Hematopoietic multipotent progenitor cell (in vitro differentiated cells): ENCODE measurements at regions not wholly inside any gene's neighbourhood (a gene's known extent, or its start where the extent isn't known, plus 50 kb on each side); places are given as distances from the start of the nearest gene placed in this dataset.
"Not testable (repeated sequence)": the region's sequence is repeated elsewhere in the genome, so short reads cannot be mapped to it uniquely, and the experiment has no call there.

Source experiments
- DNase-seq, 3 donors: peaks; one replicate each; pipeline ENCODE4 v3.0.0-alpha.2; 2011 to 2015; ENCODE audit warnings: low read depth in 2 of 3, low spot score in 2 of 3

DNA sequence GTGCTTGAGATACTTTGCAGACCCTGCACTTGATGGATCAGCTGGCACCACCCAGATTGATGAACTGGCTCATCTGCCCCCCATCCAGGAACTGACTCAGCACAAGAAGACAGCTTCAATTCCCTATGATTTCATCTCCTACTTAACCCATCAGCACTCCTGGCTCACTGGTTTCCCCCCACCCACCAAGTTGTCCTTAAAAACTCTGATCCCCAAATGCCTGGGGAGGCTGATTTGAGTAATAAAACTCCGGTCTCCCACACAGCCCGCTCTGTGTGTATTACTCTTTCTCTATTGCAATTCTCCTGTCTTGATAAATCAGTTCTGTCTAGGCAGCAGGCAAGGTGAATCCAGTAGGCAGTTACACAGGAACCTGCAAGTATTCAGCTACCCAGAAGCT, 102.1 kb upstream of the TMTC4 start:
- DNase-seq = not testable (repeated sequence)

DNA sequence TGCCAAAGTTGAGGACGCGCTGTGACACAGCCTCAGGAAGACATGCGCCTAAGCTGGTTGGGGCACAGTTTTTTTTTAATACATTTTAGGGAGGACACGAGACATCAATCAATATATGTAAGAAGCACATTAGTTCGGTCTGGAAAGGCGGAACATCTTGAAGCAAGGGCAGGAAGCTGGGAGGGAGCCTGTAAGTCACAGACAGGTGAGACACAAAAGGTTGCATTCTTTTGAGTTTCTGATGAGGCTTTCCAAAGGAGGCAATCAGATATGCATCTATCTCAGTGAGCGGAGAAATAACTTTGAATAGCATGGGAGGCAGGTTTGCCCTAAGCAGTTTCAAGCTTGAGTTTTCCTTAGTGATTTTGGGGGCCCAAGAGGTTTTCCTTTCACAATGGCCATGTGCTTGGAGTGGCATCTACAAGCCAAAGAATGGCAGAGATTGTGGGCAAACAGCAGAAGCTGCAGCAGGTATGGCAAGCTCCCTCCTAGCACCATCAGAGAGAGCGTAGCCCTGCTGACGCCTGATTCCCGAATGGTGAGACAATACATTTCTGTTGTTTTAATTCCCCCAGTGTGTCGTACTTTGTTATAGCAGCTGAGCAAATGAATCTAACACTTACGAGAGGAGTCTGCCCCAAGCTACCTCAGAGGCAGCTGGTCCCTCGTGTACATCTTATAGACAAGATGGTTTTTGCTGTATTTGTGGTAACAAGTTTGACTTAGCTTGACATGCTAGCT, 99.5 kb upstream of the TMTC4 start:
- no peak for DNase-seq

DNA sequence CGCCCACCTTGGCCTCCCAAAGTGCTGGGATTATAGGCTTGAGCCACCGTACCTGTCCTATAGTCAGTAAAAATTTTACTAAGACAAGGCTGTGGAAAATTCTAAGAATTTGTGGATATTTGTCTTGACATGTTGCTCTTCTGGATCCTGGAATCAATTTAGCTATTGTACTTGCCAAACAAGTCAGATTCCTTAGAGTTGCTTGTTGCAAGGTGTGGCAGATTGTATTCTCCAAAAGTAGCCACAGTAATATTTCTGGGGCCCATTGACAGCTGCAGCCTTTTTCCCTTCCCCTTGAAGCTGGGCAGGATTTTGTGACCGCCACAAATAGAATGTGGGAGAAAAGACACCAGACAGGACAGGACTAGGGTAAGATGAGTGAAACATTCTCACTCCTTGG, 98.8 kb upstream of the TMTC4 start:
- DNase-seq = no peak

DNA sequence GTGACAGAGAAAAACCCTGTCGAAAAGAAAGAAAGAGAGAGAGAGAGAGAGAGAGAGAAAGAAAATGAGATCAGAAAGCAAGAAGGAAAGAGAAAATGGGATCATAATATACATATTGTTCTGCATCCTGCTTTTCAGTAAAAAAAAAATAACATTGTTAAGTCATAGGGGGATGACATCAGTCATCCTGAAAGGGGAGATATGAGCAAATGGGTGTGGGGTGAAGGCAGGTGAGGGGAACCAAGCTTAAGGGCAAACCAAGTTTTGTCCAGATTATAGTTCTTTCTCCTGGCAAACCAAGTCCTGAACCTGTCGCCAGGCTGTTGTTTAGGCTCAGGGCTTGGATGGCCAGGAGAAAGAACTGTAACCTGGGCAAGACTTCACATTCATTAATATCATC, 92.6 kb upstream of the TMTC4 start:
- DNase-seq = no peak

DNA sequence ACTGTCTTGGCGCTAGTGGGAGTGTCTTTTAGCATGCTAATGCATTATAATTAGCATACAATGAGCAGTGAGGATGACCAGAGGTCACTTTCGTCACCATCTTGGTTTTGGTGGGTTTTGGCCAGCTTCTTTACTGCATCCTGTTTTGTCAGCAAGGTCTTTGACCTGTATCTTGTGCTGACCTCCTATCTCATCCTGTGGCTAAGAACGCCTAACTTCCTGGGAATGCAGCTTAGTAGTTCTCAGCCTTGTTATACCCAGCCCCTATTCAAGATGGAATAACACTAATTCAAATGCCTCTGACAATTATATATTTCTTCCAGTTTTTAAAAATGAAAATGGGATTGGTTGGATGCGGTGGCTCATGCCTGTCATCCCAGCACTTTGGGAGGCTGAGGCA, 92.0 kb upstream of the TMTC4 start:
- DNase-seq = not testable (repeated sequence)

DNA sequence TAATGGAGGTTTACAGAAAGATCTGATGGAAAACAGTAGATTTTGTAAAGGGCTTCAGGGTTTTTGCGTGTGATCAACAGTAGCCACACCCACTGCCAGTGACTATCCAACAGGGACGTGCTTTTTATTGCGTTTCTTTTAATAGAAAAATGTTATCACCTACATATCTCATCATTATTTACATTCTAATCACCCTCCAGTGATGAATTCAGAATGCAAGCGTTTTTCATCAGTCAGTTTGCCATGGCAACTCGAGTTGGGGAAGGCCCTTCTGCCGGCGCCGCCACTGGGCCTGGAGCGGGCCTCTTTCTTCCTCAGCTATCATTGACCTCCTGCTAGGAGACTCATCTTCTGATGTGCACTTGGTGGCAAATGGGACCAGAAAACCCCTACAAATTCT, 90.3 kb upstream of the TMTC4 start:
- no peak for DNase-seq

DNA sequence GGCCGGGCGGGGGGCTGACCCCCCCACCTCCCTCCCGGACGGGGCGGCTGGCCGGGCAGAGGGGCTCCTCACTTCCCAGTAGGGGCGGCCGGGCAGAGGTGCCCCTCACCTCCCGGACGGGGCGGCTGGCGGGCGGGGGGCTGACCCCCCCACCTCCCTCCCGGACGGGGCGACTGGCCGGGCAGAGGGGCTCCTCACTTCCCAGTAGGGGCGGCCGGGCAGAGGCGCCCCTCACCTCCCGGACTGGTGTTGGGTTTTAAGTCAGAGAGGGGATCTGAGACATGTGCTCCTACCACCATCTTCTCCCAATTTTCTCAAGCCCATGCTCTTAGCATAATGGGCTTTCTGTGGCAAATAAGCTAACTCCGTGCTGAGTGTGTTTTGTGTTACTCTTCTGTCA, 87.5 kb upstream of the TMTC4 start:
- not testable (repeated sequence) for DNase-seq

DNA sequence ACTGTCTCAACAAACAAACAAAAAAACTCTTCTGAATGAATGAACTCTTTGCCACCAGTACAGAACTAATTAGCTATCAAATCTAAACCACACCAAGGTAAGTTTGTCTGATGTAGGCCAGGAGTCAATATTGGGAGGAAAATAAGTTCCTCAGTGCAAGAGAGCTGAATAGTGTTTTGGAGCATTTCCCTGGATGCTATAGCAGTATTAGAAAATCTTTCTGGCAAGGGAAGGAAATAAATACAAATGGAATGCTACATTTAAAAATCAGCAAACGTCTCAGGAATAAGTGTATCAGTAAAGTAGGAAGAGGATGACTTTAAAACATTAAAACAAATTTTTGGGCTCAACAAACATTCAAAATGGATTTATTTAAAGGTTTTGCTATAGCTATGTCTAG, 81.3 kb upstream of the TMTC4 start:
- no peak for DNase-seq

DNA sequence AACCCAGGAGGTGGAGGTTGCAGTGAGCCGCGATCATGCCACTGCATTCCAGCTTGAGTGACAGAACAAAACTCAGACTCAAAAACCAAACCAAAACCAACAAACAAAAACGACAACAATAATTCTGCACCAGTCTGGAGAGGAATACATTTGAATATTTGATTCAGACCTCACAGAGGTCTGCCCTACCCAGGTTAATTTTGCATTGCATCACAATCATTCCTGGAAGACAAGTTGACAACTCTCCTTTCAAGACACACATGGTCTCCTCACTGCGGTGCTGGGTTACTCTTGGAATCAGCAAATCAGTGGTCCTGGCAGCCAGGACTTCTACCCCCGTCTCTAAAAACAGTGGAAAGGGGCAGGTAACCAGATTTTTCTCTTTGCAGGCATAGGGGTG, 79.9 kb upstream of the TMTC4 start:
- DNase-seq = no peak

DNA sequence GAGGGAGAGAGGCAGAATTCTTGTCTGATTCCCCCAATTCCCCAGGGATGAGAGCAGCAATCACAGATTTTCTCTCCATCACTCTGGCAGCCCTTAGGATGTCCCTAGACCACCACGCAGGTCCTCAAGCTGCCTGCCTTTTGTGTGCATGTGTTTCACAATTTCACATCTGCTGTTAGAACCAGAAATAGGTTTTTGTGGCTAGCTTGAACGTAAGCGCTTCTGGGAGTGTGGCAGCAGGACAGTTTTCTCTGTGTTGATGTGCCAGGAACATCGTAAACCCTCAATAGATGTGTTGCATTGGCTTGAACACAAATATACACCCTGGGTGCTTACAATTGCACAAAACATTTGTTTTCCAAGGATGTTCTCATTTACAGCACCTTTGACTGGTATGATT, 78.8 kb upstream of the TMTC4 start:
- no peak for DNase-seq

DNA sequence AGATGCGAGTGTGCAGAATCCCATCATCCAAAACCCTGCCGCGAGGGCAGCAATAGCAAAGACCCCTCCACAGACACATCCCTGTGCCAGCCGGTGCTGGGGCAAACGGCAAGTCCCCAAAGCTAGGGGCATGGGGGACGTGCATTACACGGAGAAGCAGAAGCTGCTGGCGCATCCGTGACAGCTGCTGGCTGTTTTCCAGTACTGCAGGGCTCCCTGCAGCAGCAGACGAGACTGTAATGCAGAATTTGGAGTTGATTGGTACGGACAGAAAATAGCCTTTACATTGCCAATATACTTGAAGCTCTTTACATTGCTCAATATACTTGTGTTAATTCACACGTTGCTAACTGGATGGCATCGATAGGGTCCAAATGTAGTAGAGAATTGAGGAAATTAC, 77.2 kb upstream of the TMTC4 start:
- DNase-seq = no peak

DNA sequence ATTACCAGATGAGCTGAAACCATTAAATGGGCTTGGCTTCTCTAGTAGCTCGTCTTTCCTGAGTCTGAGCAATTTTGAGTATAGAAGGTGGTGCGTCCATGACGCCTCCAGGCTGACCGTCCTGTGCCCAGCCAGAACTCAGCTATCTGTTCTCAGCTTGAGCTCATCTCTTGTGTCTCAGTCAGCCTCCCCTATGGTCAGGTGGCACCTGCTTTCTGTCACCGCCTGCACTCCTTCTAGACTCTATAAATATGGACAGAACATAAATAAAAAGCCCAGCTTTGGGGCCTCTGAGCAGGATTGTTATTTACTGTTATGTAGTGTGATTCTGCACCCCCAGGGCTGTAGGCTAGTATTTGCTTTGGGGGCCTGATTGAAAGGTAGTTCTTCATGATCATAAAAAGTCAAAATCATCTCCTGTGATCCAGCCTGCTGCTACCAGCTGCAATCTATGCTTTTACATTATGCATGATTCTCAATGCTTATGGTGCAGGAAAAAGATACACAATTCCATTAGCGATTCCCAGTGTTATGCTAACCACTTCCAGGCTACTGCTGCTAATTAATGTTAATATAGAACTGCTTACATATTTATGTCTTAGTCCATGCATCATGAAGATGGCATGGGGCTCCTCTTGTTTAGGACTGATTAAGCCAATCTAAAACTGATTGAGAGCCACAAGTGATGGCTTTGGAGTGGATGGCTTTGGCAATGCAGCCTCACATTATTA, 72.5 kb upstream of the TMTC4 start:
- DNase-seq = no peak

DNA sequence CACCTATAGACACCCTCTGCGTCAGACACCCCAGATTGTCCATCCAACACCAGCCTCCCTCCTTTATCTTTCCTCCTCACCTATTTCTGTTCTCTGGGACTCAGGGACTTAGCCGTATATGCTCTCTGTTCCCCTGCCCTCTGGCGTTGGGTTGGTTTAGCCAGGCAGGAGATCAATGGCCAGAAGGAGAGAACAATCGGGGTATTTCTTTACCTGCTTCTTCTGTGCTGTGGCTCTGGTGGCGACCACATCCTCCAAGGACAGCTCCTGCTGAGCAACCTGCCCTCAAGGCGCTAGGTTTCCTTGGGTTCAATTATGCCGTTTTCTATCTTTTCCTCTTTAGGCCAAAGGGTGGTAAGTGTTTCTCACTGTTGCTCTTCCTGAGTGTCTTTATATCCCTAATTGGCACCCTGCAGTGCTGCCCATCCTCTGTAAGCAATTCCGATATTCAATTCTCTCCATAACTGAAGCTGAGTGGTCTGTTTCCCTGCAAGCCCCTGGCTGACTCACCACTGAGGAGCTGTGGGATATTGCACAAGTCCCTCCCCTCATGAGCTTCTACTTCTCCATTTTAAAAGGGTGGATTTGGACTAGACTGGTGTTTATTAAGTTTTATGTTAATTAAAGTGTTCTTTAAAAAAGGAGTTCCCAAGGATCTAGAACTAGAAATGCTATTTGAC, 63.7 kb upstream of the TMTC4 start:
- no peak for DNase-seq

DNA sequence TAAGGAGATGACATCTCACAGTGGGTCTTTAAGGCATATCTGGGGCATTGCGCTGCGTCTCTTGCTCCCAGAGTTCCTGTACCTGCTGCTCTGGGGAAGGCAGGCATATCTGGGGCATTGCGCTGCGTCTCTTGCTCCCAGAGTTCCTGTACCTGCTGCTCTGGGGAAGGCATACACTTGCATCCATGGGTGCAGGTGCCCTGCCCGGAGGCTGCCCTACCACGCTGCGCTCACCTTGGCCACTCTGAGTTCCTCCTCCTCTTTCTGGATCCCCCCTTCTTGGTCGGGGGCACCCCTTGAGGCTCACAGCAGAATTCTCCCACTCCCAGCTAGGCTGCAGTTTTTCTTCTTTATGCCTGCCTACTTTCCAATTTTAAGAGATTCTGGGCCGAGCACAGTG, 60.9 kb upstream of the TMTC4 start:
- DNase-seq = no peak

DNA sequence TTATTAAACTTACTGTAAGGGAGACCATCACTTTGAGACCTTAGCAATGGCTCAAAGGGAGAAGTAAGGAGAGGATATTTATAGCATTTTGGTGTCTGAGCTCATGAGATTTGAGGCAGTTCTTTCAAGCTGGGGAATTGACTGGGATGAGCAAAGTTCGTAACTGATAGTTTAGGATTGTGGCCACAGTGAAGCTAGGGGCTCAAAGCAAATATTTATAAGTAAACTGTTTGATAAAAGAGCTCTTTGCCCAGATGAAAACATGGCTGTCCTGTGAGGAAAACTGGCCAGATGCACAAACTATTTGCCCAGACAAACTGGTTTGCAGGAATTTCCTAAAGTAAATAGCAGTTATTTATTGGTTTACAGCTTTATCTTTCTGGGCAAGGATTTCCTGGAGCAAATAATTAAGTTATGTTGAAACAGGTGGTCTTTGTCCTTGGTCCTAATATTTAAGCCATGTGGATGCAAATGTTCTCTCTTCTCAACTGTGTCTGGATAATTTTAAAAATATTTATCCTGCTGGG, 59.7 kb upstream of the TMTC4 start:
- DNase-seq = no peak

DNA sequence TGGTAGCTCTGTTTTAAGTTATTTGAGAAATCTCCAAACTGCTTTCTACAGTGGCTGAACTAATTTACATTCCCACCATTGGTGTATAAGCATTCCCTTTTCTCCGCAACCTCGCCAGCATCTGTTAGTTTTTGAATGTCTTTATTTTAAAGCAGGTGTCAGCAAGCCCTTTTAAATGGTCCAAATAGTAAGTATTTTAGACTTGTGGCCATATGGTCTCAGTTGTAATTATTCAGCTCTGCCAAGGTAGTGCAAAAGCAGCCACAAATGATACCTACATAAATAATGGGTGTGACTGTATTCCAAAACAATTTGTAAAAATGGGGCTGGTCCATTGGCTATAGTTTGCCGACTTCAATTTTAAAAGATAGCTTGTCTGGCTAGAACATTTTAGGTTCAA, 58.7 kb upstream of the TMTC4 start:
- DNase-seq = no peak

DNA sequence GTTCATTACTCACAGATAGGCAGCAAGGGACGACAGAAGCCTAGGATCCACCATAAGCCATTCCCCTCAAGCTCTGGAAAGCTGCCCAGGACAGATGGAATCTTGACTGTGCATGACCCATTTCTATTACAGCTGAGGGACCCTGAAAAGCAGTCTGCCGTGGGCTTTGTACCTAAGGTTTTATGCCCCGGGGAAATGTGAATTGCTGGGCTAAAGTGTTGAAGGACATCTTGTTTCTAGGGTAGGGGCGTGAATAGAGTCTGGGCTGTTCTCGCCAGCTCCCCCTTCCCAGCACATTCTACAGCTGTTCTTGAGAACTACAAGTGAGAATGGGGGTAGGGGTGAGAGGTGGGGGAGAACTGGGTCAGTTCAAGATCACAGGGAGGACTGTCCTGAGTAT, 53.6 kb upstream of the TMTC4 start:
- DNase-seq = no peak

DNA sequence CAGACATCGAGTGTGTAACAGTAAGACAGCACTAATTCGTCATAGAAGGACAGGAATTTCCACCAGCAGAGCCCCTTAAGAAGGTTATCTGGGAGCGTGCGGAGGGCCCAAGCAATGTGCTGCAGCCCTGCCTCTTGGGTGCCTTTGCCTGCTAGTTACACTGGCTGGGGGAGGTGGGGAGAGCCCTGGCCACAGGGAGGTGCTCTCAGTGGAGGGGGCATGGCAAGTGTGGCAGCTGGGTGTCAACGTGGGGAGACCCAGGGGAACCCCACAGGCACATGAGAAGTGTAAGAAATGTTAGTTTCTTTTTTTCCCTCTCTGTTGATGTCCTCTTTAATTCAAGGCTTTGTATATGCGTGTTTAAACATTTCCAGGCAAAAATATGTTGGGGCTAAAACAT, 50.9 kb upstream of the TMTC4 start:
- no peak for DNase-seq

DNA sequence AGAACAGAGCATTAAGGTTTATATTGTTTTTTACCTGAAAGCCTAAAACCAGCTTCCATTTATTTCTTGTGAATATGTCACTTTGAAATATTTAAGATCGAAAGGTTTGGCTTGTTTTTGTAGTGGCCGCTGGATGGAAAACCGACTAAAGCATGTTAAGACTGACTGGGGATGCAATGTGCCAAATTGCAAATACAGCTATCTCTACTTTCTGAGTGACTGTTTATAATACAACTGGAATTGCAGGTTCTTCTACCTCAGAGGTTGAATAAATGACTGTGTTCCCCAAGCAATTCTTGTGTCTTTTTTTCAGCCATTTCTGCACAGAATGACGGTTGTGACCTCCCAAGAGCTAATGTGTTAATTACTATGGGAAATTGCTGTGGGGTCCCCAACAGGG, 50.0 kb upstream of the TMTC4 start:
- DNase-seq = no peak
